ENCODE measurements at regions not wholly inside any gene's neighbourhood (a gene's known extent, or its start where the extent isn't known, plus 50 kb on each side); places are given as distances from the start of the nearest gene placed in this dataset.

GRCh38 chr14:97931273-97931672 lies 1134.1 kb downstream of the VRK1 start:
- Mint-ChIP-seq H3K4me1 (ENCODE audit: low read depth) (no peaks in the 10 kb centered on the region), H3K36me3 (ENCODE audit: low read depth) (peaks cover 3% of the 10 kb centered on the region), H3K27me3 (ENCODE audit: insufficient read depth) (no peaks in the 10 kb centered on the region), H3K9me3 (no peaks in the 10 kb centered on the region), H3K27ac (no peak overlapping the region), H3K4me3 (no peak overlapping the region)
- no peak for DNase-seq (ENCODE audit: low spot score)
- intact Hi-C loops (cut with micrococcal nuclease), result no loop called here

- H3K27me3 Mint-ChIP-seq (ENCODE audit: insufficient read depth), result no peaks in the 10 kb centered on the region
- intact Hi-C loops (cut with micrococcal nuclease), result no loop called here
- H3K9me3 Mint-ChIP-seq, result peaks cover 6% of the 10 kb centered on the region
- no peak overlapping the region for H3K4me3 Mint-ChIP-seq
- no peak for DNase-seq (ENCODE audit: low spot score)
- peaks cover 14% of the 10 kb centered on the region for H3K4me1 Mint-ChIP-seq (ENCODE audit: low read depth)
- H3K27ac Mint-ChIP-seq, result no peak overlapping the region
- peaks cover 12% of the 10 kb centered on the region for H3K36me3 Mint-ChIP-seq (ENCODE audit: low read depth)
These were observed 1145.7 kb downstream of the VRK1 start for GRCh38 chr14:97942921-97943320.

- intact Hi-C loops (cut with micrococcal nuclease), result no loop called here
- Mint-ChIP-seq H3K4me1 (ENCODE audit: low read depth) (peaks cover 14% of the 10 kb centered on the region), H3K36me3 (ENCODE audit: low read depth) (peaks cover 13% of the 10 kb centered on the region), H3K4me3 (no peak overlapping the region), H3K27me3 (ENCODE audit: insufficient read depth) (no peaks in the 10 kb centered on the region), H3K27ac (no peak overlapping the region), H3K9me3 (peaks cover 4% of the 10 kb centered on the region)
- DNase-seq (ENCODE audit: low spot score), result no peak
These were observed 1146.4 kb downstream of the VRK1 start for GRCh38 chr14:97943619-97944018.

- no peak for DNase-seq (ENCODE audit: low spot score)
- peaks cover 13% of the 10 kb centered on the region for H3K36me3 Mint-ChIP-seq (ENCODE audit: low read depth)
- H3K4me1 Mint-ChIP-seq (ENCODE audit: low read depth), result peaks cover 14% of the 10 kb centered on the region
- H3K9me3 Mint-ChIP-seq, result peaks cover 4% of the 10 kb centered on the region
- H3K27ac Mint-ChIP-seq, result peak overlapping the region; percentile 61
- no peak overlapping the region for H3K4me3 Mint-ChIP-seq
- H3K27me3 Mint-ChIP-seq (ENCODE audit: insufficient read depth), result no peaks in the 10 kb centered on the region
- intact Hi-C loops (cut with micrococcal nuclease), result no loop called here
These were observed 1147.2 kb downstream of the VRK1 start for GRCh38 chr14:97944380-97944779.

- H3K27ac Mint-ChIP-seq, result no peak overlapping the region
- H3K4me3 Mint-ChIP-seq, result no peak overlapping the region
- DNase-seq (ENCODE audit: low spot score), result no peak
- peaks cover 11% of the 10 kb centered on the region for H3K36me3 Mint-ChIP-seq (ENCODE audit: low read depth)
- peaks cover 14% of the 10 kb centered on the region for H3K4me1 Mint-ChIP-seq (ENCODE audit: low read depth)
- H3K27me3 Mint-ChIP-seq (ENCODE audit: insufficient read depth), result no peaks in the 10 kb centered on the region
- intact Hi-C loops (cut with micrococcal nuclease), result no loop called here
- H3K9me3 Mint-ChIP-seq, result no peaks in the 10 kb centered on the region
These were observed 1148.4 kb downstream of the VRK1 start for GRCh38 chr14:97945631-97946030.

GRCh38 chr14:97946240-97946639 lies 1149.1 kb downstream of the VRK1 start:
- H3K9me3 Mint-ChIP-seq, result no peaks in the 10 kb centered on the region
- no peaks in the 10 kb centered on the region for H3K27me3 Mint-ChIP-seq (ENCODE audit: insufficient read depth)
- no peak overlapping the region for H3K27ac Mint-ChIP-seq
- no peak overlapping the region for H3K4me3 Mint-ChIP-seq
- intact Hi-C loops (cut with micrococcal nuclease), result no loop called here
- peaks cover 14% of the 10 kb centered on the region for H3K4me1 Mint-ChIP-seq (ENCODE audit: low read depth)
- no peak for DNase-seq (ENCODE audit: low spot score)
- H3K36me3 Mint-ChIP-seq (ENCODE audit: low read depth), result peaks cover 11% of the 10 kb centered on the region

- Mint-ChIP-seq H3K9me3 (no peaks in the 10 kb centered on the region), H3K36me3 (ENCODE audit: low read depth) (peaks cover 11% of the 10 kb centered on the region), H3K27ac (no peak overlapping the region), H3K4me3 (no peak overlapping the region), H3K4me1 (ENCODE audit: low read depth) (peaks cover 14% of the 10 kb centered on the region), H3K27me3 (ENCODE audit: insufficient read depth) (no peaks in the 10 kb centered on the region)
- DNase-seq (ENCODE audit: low spot score), result no peak
- intact Hi-C loops (cut with micrococcal nuclease), result no loop called here
These were observed 1149.5 kb downstream of the VRK1 start for GRCh38 chr14:97946641-97947040.

GRCh38 chr14:97948841-97949240 lies 1151.7 kb downstream of the VRK1 start:
- Mint-ChIP-seq H3K36me3 (ENCODE audit: low read depth) (peaks cover 11% of the 10 kb centered on the region), H3K4me1 (ENCODE audit: low read depth) (peaks cover 14% of the 10 kb centered on the region), H3K9me3 (no peaks in the 10 kb centered on the region), H3K4me3 (no peak overlapping the region), H3K27ac (no peak overlapping the region), H3K27me3 (ENCODE audit: insufficient read depth) (no peaks in the 10 kb centered on the region)
- intact Hi-C loops (cut with micrococcal nuclease), result no loop called here
- no peak for DNase-seq (ENCODE audit: low spot score)

- intact Hi-C loops (cut with micrococcal nuclease), result no loop called here
- DNase-seq (ENCODE audit: low spot score), result no peak
- Mint-ChIP-seq H3K27ac (no peak overlapping the region), H3K27me3 (ENCODE audit: insufficient read depth) (no peaks in the 10 kb centered on the region), H3K9me3 (peaks cover 20% of the 10 kb centered on the region), H3K36me3 (ENCODE audit: low read depth) (peaks cover 33% of the 10 kb centered on the region), H3K4me3 (no peak overlapping the region), H3K4me1 (ENCODE audit: low read depth) (no peaks in the 10 kb centered on the region)
These were observed 1159.6 kb downstream of the VRK1 start for GRCh38 chr14:97956581-97957340.

- Mint-ChIP-seq H3K4me1 (ENCODE audit: low read depth) (no peaks in the 10 kb centered on the region), H3K9me3 (peaks cover 20% of the 10 kb centered on the region), H3K36me3 (ENCODE audit: low read depth) (peaks cover 39% of the 10 kb centered on the region), H3K4me3 (no peak overlapping the region), H3K27ac (no peak overlapping the region), H3K27me3 (ENCODE audit: insufficient read depth) (no peaks in the 10 kb centered on the region)
- intact Hi-C loops (cut with micrococcal nuclease), result no loop called here
- DNase-seq (ENCODE audit: low spot score), result no peak
These were observed 1162.1 kb downstream of the VRK1 start for GRCh38 chr14:97959251-97959650.

GRCh38 chr14:97960436-97960835 lies 1163.3 kb downstream of the VRK1 start:
- Mint-ChIP-seq H3K9me3 (peaks cover 20% of the 10 kb centered on the region), H3K27me3 (ENCODE audit: insufficient read depth) (no peaks in the 10 kb centered on the region), H3K4me1 (ENCODE audit: low read depth) (no peaks in the 10 kb centered on the region), H3K36me3 (ENCODE audit: low read depth) (peaks cover 41% of the 10 kb centered on the region), H3K4me3 (no peak overlapping the region), H3K27ac (no peak overlapping the region)
- DNase-seq (ENCODE audit: low spot score), result no peak
- intact Hi-C loops (cut with micrococcal nuclease), result no loop called here

- Mint-ChIP-seq H3K4me3 (no peak overlapping the region), H3K36me3 (ENCODE audit: low read depth) (peaks cover 51% of the 10 kb centered on the region), H3K4me1 (ENCODE audit: low read depth) (peaks cover 21% of the 10 kb centered on the region), H3K27me3 (ENCODE audit: insufficient read depth) (no peaks in the 10 kb centered on the region), H3K27ac (peak overlapping the region; percentile 33), H3K9me3 (peaks cover 29% of the 10 kb centered on the region)
- no peak for DNase-seq (ENCODE audit: low spot score)
- intact Hi-C loops (cut with micrococcal nuclease), result loop anchor here (10.0 kb wide), 3 partner anchors 185 to 585 kb away; no protein-coding TSS in a partner anchor
These were observed 1173.0 kb downstream of the VRK1 start for GRCh38 chr14:97970222-97970621.

GRCh38 chr14:97975216-97975615 lies 1178.0 kb downstream of the VRK1 start:
- H3K36me3 Mint-ChIP-seq (ENCODE audit: low read depth), result peaks cover 22% of the 10 kb centered on the region
- intact Hi-C loops (cut with micrococcal nuclease), result loop anchor here (5.0 to 10.0 kb wide), 6 partner anchors 190 to 590 kb away; no protein-coding TSS in a partner anchor

More at GRCh38 chr14:97975216-97975615, 1178.0 kb downstream of the VRK1 start:
- Mint-ChIP-seq H3K27me3 (ENCODE audit: insufficient read depth) (no peaks in the 10 kb centered on the region), H3K4me1 (ENCODE audit: low read depth) (peaks cover 60% of the 10 kb centered on the region), H3K4me3 (peak overlapping the region; percentile 84), H3K27ac (peak overlapping the region; percentile 86), H3K9me3 (peaks cover 4% of the 10 kb centered on the region)
- no peak for DNase-seq (ENCODE audit: low spot score)
